ENCODE measurements at regions not wholly inside any gene's neighbourhood (a gene's known extent, or its start where the extent isn't known, plus 50 kb on each side); places are given as distances from the start of the nearest gene placed in this dataset.

GRCh38 chr4:44777115-44777514, 50.8 kb upstream of the GNPDA2 start:
- no peak for ATAC-seq
- no peaks in the 10 kb centered on the region for H3K4me1 ChIP-seq
- no peak overlapping the region for H3K4me3 ChIP-seq
- no peaks in the 10 kb centered on the region for H3K27me3 ChIP-seq
- no peak for TF ChIP-seq CTCF (IDR thresholded peaks at IDR 0.05)
- no peak for TF ChIP-seq POLR2A (IDR thresholded peaks at IDR 0.05)
- H3K9me3 ChIP-seq = no peaks in the 10 kb centered on the region
- WGBS (ENCODE audit: insufficient coverage, low coverage, low lambda C conversion rate, missing lambda C conversion rate) = 24% methylated on average over 1 of the region's 1 CpG
- no peak overlapping the region for H3K27ac ChIP-seq
- intact Hi-C loops (cut with DNase I) = no loop called here
- no peaks in the 10 kb centered on the region for H3K36me3 ChIP-seq
- no peak for DNase-seq

Small RNA genes in the stretch of these regions (small RNA-seq; reads per million reads assigned to genes)
- gene RNU6-931P = 0 reads per million in 2 experiments

All from right lobe of liver (tissue), 6 donors.